SK-N-DZ (cell line): ENCODE measurements at regions not wholly inside any gene's neighbourhood (a gene's known extent, or its start where the extent isn't known, plus 50 kb on each side); places are given as distances from the start of the nearest gene placed in this dataset.
"Not testable (repeated sequence)": the region's sequence is repeated elsewhere in the genome, so short reads cannot be mapped to it uniquely, and the experiment has no call there.

Source experiments
- DNase-seq: peaks from one replicate; pipeline ENCODE4 v3.0.0-alpha.2; 2015; ENCODE audit warnings: low spot score

GRCh38 chr12:33192226-33192625, 247.4 kb downstream of the SYT10 start:
- no peak for DNase-seq

DNA sequence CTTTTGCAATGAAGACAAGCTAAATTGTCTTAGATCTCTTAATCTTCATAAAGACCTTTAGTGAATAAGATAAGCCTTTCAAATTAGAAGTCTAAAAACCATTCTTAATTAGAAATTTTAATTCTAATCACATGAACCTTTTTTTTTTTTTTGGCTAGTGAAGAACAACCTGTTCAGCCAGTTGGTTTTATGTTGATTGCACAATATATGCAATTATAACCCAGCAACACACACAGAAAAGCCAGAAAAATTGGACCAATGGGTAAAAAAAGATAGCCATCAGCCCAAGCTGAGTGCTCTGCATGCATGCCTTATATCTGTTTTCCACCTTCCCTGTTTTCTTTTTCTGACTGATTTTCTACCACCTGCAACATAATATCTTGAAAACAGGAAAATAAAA, 252.2 kb downstream of the SYT10 start:
- DNase-seq, result no peak

DNA sequence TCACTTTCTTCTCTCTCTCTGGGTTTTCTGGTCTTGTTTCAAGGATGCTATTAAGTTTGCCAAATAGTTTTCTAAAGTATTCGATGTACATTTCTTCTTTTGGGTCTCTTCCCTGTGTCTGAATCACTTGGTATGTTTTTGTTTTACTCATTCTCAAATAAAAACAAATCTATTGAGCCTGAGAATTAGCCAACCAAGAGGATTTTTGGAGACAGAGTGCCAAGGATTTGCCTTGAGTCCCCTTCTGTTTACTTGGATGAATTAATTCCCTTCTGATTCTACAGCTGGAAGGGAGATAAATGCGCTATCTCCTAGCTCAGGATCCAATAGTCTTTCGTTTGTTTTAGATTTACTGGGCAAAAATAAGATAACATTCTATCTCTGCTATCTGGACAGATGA, 255.5 kb downstream of the SYT10 start:
- DNase-seq, result no peak

DNA sequence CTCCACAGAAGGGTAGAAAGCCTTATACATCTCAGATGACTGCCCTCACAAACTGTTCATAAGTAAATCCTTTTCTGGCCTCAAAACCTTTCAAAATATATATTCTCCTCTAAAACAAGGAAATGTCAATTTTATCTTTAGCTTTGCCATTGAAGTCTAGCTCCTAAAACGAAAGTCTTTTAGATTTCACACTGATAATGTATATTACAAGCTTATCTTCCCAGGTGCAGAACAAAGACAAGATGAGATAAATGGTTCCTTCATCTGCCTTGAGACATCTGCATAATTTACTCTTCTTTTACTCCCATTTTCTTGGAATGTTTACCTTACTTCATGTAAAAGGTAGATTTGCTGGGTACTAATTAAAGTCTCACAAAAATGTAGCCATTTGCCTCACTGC, 257.1 kb downstream of the SYT10 start:
- DNase-seq, result no peak

DNA sequence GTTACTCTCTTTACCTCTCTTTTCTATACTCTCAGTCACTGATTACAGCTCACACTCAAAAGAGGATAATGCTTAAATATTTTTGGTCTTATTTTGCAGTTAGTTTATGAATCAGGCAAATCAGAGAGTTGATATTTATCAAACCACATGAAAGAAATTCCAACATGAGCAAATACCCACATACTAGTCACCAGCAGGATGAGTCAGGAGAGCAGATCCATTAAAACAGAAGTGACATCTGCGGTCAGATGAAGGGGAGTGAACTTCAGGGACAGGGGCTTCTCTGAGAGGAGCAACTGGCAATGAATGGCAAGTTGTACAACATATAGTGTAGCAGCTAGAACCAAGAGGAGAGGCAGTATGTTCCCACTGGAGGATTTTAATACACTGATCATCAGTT, 258.7 kb downstream of the SYT10 start:
- no peak for DNase-seq

DNA sequence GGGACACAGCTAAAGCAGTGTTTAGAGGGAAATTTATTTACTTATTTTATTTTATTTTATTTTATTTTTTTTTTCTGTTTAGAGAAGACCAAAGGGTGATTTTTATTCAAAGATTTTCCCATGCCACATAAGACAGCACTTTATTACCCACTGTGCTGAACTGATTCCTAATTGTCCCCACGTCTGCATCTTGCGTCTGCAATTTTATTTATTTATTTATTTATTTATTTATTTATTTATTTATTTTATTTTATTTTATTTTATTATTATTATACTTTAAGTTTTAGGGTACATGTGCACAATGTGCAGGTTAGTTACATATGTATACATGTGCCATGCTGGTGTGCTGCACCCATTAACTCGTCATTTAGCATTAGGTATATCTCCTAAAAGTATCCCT, 269.7 kb upstream of the PKP2 start:
- DNase-seq, result not testable (repeated sequence)

DNA sequence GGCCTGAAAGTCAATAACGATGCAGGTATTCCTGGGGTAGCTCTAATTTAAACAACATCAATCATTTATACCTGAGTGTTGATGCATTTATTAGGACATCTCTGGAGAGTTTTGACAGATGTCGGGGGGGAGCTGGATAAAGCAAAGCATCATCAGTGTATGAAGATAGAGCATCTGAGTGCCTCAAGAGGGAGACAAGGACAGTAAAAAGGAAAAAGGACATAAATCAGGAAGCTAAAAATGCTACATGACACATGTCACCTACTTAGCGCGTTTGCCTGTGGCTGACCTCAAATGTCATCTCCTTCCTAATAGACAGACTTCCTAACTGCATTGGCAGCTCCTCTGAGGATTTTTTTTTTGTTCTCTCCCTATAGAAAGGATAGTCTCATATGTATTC, 259.5 kb upstream of the PKP2 start:
- no peak for DNase-seq

GRCh38 chr12:33147292-33147691, 250.7 kb upstream of the PKP2 start:
- DNase-seq, result not testable (repeated sequence)

DNA sequence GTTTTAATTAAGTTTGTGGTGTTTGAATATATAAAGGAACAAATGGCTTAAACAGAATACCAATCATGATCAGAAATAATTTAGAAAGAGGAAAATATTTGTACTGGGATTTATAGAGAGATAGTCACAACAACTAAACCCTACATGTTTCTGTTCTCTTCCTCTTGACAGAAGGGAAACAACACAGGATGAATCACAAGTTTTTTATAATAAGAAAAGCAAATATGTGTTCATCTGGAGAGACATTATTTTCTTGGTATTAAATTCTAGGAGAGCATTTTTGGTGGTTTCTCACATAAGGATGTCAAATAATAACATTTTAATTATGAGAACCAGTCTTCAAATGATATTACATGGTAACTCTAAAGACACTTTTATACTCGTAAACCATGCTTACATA, 232.9 kb upstream of the PKP2 start:
- no peak for DNase-seq

DNA sequence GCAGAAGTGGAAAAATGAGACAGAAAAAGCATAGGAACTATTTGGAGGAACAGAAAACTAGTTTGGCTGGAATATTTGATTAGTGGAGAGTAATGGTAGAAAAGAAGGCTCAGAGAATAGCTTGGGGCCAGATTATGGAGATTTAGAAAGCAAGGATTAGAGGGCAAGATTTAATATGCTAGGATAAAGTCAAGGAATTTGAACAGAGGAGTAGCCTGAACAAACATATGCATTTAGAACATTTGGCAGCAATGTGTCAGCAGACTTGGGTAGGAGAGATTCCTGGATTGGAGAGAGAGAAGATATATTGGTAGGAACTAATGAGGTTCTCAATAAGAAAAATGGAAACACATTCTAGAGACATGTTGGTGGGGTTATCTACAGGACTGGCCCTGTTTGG, 229.2 kb upstream of the PKP2 start:
- DNase-seq, result no peak

- no peak for DNase-seq
These were observed 219.7 kb upstream of the PKP2 start for GRCh38 chr12:33116284-33116683.

DNA sequence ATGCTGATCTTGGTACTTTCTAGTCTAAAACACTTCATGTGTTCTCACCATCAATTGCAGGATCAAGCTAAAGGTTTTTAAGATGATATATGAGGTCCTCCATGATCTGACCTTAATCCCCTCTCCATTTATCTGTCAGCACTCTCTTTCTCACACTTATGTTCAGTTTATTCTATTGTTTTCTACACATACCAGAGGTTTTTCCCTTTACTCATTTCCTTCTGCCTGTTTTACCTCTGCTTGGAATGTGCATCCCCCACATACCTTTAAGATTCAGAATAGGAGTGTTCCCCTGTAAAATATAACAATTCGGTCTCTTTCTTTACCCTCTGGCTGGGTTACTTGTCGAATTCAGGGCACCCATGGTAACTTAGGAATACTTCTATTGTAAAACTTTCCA, 219.1 kb upstream of the PKP2 start:
- no peak for DNase-seq

DNA sequence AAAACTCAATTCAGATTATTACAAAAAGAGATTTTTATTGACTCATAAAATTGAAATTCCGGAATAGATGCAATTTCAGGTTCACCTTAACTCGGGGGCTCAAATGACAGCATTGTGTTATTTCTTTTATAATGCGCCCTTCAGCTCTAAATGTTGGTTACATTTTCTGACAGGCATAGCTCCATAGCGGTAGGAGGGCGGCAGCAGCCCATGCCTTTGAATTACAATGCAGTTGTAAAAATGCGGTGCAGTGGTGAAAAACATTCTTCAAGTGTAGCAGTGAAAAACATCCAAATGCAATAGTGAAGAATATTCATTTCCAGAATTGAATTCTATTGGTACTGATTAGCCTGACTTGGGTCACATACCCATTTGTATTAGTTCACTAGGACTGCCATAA, 215.3 kb upstream of the PKP2 start:
- no peak for DNase-seq

DNA sequence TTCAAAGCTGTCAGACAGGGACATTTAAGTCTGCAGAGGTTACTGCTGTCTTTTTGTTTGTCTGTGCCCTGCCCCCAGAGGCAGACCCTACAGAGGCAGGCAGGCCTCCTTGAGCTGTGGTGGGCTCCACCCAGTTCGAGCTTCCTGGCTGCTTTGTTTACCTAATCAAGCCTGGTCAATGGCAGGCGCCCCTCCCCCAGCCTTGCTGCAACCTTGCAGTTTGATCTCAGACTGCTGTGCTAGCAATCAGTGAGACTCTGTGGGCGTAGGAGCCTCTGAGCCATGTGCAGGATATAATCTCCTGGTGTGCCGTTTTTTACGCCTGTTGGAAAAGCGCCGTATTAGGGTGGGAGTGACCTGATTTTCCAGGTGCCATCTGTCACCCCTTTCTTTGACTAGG, 211.2 kb upstream of the PKP2 start:
- DNase-seq, result not testable (repeated sequence)

- DNase-seq, result no peak
These were observed 197.0 kb upstream of the PKP2 start for GRCh38 chr12:33093534-33093933.

- not testable (repeated sequence) for DNase-seq
These were observed 191.3 kb upstream of the PKP2 start for GRCh38 chr12:33087876-33088275.

DNA sequence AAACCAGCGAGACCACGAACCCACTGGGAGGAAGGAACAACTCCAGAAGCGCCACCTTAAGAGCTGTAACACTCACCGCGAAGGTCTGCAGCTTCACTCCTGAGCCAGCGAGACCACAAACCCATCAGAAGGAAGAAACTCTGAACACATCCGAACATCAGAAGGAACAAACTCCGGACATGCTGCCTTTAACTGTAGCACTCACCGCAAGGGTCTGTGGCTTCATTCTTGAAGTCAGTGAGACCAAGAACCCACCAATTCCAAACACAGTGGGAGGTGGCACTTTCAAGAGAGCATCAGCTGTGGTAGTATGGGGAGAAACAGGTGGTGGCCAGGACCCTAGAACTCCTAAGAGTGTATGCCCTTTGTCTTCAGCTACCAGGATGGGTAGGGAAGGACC, 179.8 kb upstream of the PKP2 start:
- not testable (repeated sequence) for DNase-seq

DNA sequence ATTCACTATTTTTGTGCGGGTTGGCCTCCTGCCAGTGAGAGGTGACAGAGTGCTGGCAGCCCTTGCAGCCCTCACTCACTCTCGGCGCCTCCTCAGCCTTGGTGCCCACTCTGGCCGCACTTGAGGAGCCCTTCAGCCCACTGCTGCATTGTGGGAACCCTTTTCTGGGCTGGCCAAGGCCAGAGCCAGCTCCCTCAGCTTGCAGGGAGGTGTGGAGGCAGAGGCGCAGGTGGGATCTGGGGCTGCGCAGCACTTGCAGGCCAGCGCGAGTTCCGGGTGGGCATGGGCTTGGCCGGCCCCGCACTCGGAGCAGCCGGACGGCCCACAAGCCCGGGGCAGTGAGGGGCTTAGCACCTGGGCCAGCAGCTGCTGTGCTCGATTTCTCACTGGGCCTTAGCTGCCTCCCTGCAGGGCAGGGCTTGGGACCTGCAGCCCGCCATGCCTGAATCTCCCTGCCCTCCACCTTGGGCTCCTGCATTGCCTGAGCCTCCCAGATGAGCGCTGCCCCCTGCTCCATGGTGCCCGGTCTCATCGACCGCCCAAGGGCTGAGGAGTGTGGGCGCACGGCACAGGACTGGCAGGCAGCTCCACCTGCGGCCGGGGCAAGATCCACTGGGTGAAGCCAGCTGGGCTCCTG, 178.7 kb upstream of the PKP2 start:
- not testable (repeated sequence) for DNase-seq

- no peak for DNase-seq
These were observed 165.3 kb upstream of the PKP2 start for GRCh38 chr12:33061844-33062243.

- no peak for DNase-seq
These were observed 157.8 kb upstream of the PKP2 start for GRCh38 chr12:33054371-33054770.

DNA sequence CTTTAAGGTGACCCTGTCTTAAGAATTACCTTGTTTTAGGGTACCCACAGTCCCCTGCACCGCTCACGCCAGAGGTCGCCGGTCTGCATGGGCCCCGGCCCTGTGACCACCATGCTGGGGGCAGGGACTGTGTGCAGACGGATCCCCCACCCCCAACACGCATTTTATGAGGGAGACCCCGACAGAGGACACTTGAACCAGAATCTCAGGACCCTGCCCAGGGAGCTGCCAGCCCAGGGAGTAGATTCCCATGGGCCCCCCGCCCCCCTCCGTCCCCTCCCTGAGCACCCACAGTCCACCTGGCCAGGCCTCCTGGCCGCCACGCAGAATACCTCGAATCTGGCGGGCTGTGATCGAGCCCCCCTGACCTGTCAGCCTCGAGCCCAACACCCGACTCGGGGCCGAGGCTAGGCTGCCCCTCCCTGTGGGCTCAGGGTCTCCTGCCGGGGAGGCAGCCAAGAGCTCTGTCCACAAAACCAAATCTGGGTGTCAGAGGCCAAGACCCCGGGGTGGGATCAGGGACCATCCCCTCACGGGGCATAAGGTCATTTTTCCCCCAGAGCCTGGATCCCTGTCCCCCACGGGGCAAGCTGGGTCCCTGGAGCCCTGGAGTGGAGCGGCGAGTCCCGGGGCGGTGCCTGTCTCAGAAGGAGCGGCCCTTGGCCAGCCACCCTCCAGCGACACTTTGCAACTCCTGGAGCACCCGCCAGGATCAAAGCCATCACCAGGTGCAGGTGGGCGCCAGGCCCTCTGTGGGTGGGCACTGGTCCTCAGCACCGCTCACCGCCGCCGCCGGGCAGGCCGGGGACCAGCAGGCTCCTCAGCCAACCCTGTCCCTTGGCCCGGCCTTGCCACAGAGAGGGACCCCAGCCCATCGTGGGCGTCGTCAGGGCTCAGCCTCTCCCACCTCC, 155.8 kb upstream of the PKP2 start:
- no peak for DNase-seq

- no peak for DNase-seq
These were observed 151.1 kb upstream of the PKP2 start for GRCh38 chr12:33047666-33048065.

DNA sequence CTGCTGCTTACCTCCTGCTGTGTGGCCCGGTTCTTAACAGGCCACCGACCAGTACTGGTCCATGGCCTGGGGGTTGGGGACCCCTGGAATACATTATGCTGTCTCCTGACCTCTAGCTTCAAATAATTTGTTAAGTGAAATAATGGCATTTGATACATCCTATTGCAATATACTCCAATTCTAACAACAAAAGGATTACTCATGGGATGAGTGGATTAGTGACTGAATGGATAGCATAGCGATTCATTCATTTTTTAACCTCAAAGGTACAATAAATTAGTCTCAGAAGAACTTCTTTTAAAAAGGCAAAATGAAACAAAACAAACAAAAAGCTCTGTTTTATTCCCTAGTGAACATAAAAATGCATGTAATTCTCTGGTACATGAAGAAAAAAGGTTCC, 147.9 kb upstream of the PKP2 start:
- DNase-seq, result no peak
